PC-3 (cell line): ENCODE measurements at regions not wholly inside any gene's neighbourhood (a gene's known extent, or its start where the extent isn't known, plus 50 kb on each side); places are given as distances from the start of the nearest gene placed in this dataset.

ENCODE experiments used
- ATAC-seq: fragments of 200-7000 bp; cut with Tn5 transposase; 2 replicates; pipeline ENCODE4 v1.9.1; 2020; ENCODE audit warnings: mild to moderate bottlenecking, moderate library complexity
- BruUV-seq: library from RNA; stranded (reverse); fragments of 400-500 nt; replicated peaks from 2 replicates; lab custom pipeline; 2021; lab: Mats Ljungman, UMichigan
- CTCF ChIA-PET: fragments of 300-600 bp; sonication (Branson Sonifier 250); formaldehyde crosslinking; loops from one replicate; lab custom pipeline; 2022; ENCODE audit warnings: antibody characterized with exemption; lab: Charles Lee
- POLR2A ChIA-PET: fragments of 300-600 bp; sonication (Branson Sonifier 250); formaldehyde crosslinking; loops from one replicate; lab custom pipeline; 2022; ENCODE audit warnings: antibody characterized with exemption; ENCODE audit not compliant: unreplicated experiment; lab: Charles Lee
- DNase-seq: peaks from one replicate; pipeline ENCODE4 v3.0.0-alpha.2; 2015
- H2AFZ ChIP-seq: fragments of 300-600 bp; sonication (generic); 2 replicates; pipeline ENCODE4 v1.6.0; 2016; ENCODE audit warnings: antibody characterized with exemption, low read length
- H3F3A ChIP-seq: fragments of 300-600 bp; sonication (generic); one replicate; pipeline ENCODE4 v1.6.0; 2017; ENCODE audit warnings: antibody characterized with exemption, low read length, control low read depth, mild to moderate bottlenecking; ENCODE audit not compliant: unreplicated experiment
- H3K27ac ChIP-seq: fragments of 300-600 bp; sonication (generic); 2 replicates; pipeline ENCODE4 v1.5.1; 2016; ENCODE audit warnings: mild to moderate bottlenecking, low read length
- H3K27me3 ChIP-seq: fragments of 300-600 bp; sonication (generic); 2 replicates; pipeline ENCODE4 v1.6.1; 2016; ENCODE audit warnings: low read length, mixed read lengths
- H3K36me3 ChIP-seq: fragments of 300-600 bp; sonication (generic); 2 replicates; pipeline ENCODE4 v1.6.1; 2016; ENCODE audit warnings: low read depth, mixed run types, low read length, mixed read lengths
- H3K4me1 ChIP-seq: fragments of 300-600 bp; sonication (generic); 2 replicates; pipeline ENCODE4 v1.5.1; 2016; ENCODE audit warnings: low read length; ENCODE audit not compliant: insufficient read depth
- H3K4me2 ChIP-seq: fragments of 300-600 bp; sonication (generic); 2 replicates; pipeline ENCODE4 v1.6.0; 2016; ENCODE audit warnings: low read length
- H3K4me3 ChIP-seq: fragments of 300-600 bp; sonication (generic); 2 replicates; pipeline ENCODE4 v1.5.1; 2016; ENCODE audit warnings: mild to moderate bottlenecking, low read length, mixed read lengths
- H3K79me2 ChIP-seq: fragments of 300-600 bp; sonication (generic); 2 replicates; pipeline ENCODE4 v1.6.1; 2017; ENCODE audit warnings: low read length, mixed read lengths
- H3K9ac ChIP-seq: fragments of 300-600 bp; sonication (generic); 2 replicates; pipeline ENCODE4 v1.6.0; 2016; ENCODE audit warnings: mild to moderate bottlenecking, low read length
- H3K9me2 ChIP-seq: fragments of 300-600 bp; sonication (generic); replicated peaks from 2 replicates; pipeline ENCODE4 v1.6.1; 2016; ENCODE audit warnings: mixed run types, low read length, mixed read lengths
- H3K9me3 ChIP-seq: fragments of 300-600 bp; sonication (generic); 2 replicates; pipeline ENCODE4 v1.6.1; 2016; ENCODE audit warnings: low read length, mixed read lengths
- H4K20me1 ChIP-seq: fragments of 300-600 bp; sonication (generic); 2 replicates; pipeline ENCODE4 v1.6.1; 2016; ENCODE audit warnings: low read length, mixed read lengths
- EZH2 ChIP-seq: fragments of 300-600 bp; sonication (generic); IDR thresholded peaks from one replicate; pipeline ENCODE4 v1.6.1; 2017; ENCODE audit warnings: antibody characterized with exemption, mild to moderate bottlenecking, low read length; ENCODE audit not compliant: unreplicated experiment
- EZH2phosphoT487 ChIP-seq: fragments of 300-600 bp; sonication (generic); IDR thresholded peaks from 2 replicates; pipeline ENCODE4 v1.6.1; 2018; ENCODE audit warnings: mild to moderate bottlenecking, antibody characterized with exemption, low read length, borderline replicate concordance
- intact Hi-C: fragments of 100-400 bp; cut with micrococcal nuclease; formaldehyde crosslinking; loops from 2 replicates; pipeline ENCODE4 v1.9.0; 2023
- TF ChIP-seq, protein P1 (sequence below): fragments of 300-600 bp; sonication (generic); conservative IDR thresholded peaks from 2 replicates; pipeline ENCODE4 v1.5.1; 2017; ENCODE audit warnings: antibody characterized with exemption, low read depth, mild to moderate bottlenecking, low read length

DNA sequence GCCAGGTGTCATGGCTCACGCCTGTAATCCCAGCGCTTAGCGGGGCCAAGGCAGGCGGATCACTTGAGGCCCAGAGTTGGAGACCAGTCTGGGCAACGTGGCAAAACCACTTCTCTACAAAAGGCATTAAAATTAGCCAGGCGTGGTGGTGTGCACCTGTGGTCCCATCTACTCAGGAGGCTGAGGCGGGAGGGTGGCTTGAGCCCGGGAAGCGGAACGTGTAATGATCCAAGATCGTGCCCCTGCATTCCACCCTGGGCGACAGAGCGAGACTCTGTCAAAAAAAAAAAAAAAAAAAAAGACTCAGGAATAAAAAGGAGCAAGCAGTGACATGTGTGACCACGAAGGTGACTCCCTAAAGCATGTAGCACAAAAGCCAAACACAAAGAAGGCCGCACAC, 50.1 kb upstream of the SALL3 start:
- DNase-seq (no peak), ATAC-seq (no peak)
- Histone ChIP-seq H3K4me2 (no peak overlapping the region), H3K9me2 (no peaks in the 10 kb centered on the region), H3K4me3 (no peak overlapping the region), H4K20me1 (no peaks in the 10 kb centered on the region), H3K79me2 (no peaks in the 10 kb centered on the region), H3K9ac (no peak overlapping the region), H3K27ac (no peak overlapping the region), H2AFZ (no peak overlapping the region), H3K9me3 (no peaks in the 10 kb centered on the region), H3K36me3 (no peaks in the 10 kb centered on the region), H3F3A (no peaks in the 10 kb centered on the region), H3K4me1 (no peaks in the 10 kb centered on the region), H3K27me3 (peaks cover 96% of the 10 kb centered on the region)
- BruUV-seq: no TSS peak
- ChIA-PET POLR2A (no interaction called here), CTCF (no interaction called here)
- TF ChIP-seq EZH2: no peak
- TF ChIP-seq, protein P1, sequence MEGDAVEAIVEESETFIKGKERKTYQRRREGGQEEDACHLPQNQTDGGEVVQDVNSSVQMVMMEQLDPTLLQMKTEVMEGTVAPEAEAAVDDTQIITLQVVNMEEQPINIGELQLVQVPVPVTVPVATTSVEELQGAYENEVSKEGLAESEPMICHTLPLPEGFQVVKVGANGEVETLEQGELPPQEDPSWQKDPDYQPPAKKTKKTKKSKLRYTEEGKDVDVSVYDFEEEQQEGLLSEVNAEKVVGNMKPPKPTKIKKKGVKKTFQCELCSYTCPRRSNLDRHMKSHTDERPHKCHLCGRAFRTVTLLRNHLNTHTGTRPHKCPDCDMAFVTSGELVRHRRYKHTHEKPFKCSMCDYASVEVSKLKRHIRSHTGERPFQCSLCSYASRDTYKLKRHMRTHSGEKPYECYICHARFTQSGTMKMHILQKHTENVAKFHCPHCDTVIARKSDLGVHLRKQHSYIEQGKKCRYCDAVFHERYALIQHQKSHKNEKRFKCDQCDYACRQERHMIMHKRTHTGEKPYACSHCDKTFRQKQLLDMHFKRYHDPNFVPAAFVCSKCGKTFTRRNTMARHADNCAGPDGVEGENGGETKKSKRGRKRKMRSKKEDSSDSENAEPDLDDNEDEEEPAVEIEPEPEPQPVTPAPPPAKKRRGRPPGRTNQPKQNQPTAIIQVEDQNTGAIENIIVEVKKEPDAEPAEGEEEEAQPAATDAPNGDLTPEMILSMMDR: no peak
- TF ChIP-seq EZH2phosphoT487: no peak
- intact Hi-C loops: no loop called here
